HEK293T (cell line): ENCODE measurements at regions not wholly inside any gene's neighbourhood (a gene's known extent, or its start where the extent isn't known, plus 50 kb on each side); places are given as distances from the start of the nearest gene placed in this dataset.
"Not testable (repeated sequence)": the region's sequence is repeated elsewhere in the genome, so short reads cannot be mapped to it uniquely, and the experiment has no call there.

Source experiments
- CTCF ChIA-PET: fragments of 350-600 bp; formaldehyde crosslinking; extraction: SDS; loops from one replicate; lab custom pipeline; 2021; ENCODE audit warnings: antibody characterized with exemption, inconsistent platforms; lab: Yijun Ruan, JAX
- POLR2A ChIA-PET: fragments of 350-600 bp; formaldehyde crosslinking; extraction: SDS; loops from one replicate; lab custom pipeline; 2020; ENCODE audit warnings: antibody characterized with exemption, inconsistent platforms; lab: Yijun Ruan, JAX
- DNase-seq: peaks from one replicate; pipeline ENCODE4 v3.0.0; 2012; ENCODE audit warnings: mixed read lengths; ENCODE audit errors: extremely low spot score
- ARNT ChIP-seq: fragments of 450-650 bp; IDR thresholded peaks from 2 replicates; pipeline ENCODE4 v1.6.1; 2017; ENCODE audit warnings: mild to moderate bottlenecking
- BHLHE40 ChIP-seq: fragments of 450-650 bp; IDR thresholded peaks from 2 replicates; pipeline ENCODE4 v1.6.1; 2016; ENCODE audit warnings: mild to moderate bottlenecking, moderate library complexity, borderline replicate concordance
- CTBP1 ChIP-seq: fragments of 450-650 bp; IDR thresholded peaks from 2 replicates; pipeline ENCODE4 v1.6.1; 2016; ENCODE audit warnings: borderline replicate concordance
- ELF4 ChIP-seq: fragments of 450-650 bp; IDR thresholded peaks from 2 replicates; pipeline ENCODE4 v1.6.1; 2017; ENCODE audit warnings: antibody characterized with exemption
- FOXA1 ChIP-seq: fragments of 450-650 bp; IDR thresholded peaks from 2 replicates; pipeline ENCODE4 v1.6.1; 2016; ENCODE audit warnings: mild to moderate bottlenecking
- FOXK2 ChIP-seq: fragments of 450-650 bp; IDR thresholded peaks from 2 replicates; pipeline ENCODE4 v1.6.1; 2016; ENCODE audit warnings: mild to moderate bottlenecking
- FOXM1 ChIP-seq: fragments of 450-650 bp; IDR thresholded peaks from 2 replicates; pipeline ENCODE4 v1.6.1; 2017; ENCODE audit warnings: mild to moderate bottlenecking, borderline replicate concordance
- HDGF ChIP-seq: fragments of 450-650 bp; IDR thresholded peaks from 2 replicates; pipeline ENCODE4 v1.6.1; 2017; ENCODE audit warnings: antibody characterized with exemption, borderline replicate concordance
- L3MBTL2 ChIP-seq: fragments of 450-650 bp; conservative IDR thresholded peaks from 2 replicates; pipeline ENCODE4 v1.6.1; 2016; ENCODE audit warnings: mild to moderate bottlenecking
- LEF1 ChIP-seq: fragments of 450-650 bp; IDR thresholded peaks from 2 replicates; pipeline ENCODE4 v1.6.1; 2017; ENCODE audit warnings: mild to moderate bottlenecking, borderline replicate concordance
- NFRKB ChIP-seq: fragments of 450-650 bp; IDR thresholded peaks from 2 replicates; pipeline ENCODE4 v1.6.1; 2016; ENCODE audit warnings: mild to moderate bottlenecking, moderate library complexity
- PKNOX1 ChIP-seq: fragments of 450-650 bp; IDR thresholded peaks from 2 replicates; pipeline ENCODE4 v1.6.1; 2016
- SP1 ChIP-seq: fragments of 450-650 bp; IDR thresholded peaks from 2 replicates; pipeline ENCODE4 v1.6.1; 2017
- SUZ12 ChIP-seq: fragments of 450-650 bp; IDR thresholded peaks from 2 replicates; pipeline ENCODE4 v1.6.1; 2016; ENCODE audit warnings: mild to moderate bottlenecking
- TARDBP ChIP-seq: fragments of 450-650 bp; IDR thresholded peaks from 2 replicates; pipeline ENCODE4 v1.6.1; 2016
- ZNF384 ChIP-seq: fragments of 450-650 bp; IDR thresholded peaks from 2 replicates; pipeline ENCODE4 v1.6.1; 2016

- TF ChIP-seq NFRKB (no peak), ARNT (no peak), BHLHE40 (no peak), L3MBTL2 (no peak), TARDBP (no peak), FOXM1 (no peak), FOXK2 (no peak), SUZ12 (no peak), PKNOX1 (no peak), LEF1 (no peak), HDGF (no peak)
- no peak for DNase-seq
- POLR2A ChIA-PET, result no interaction called here
- CTCF ChIA-PET, result no interaction called here
Measured at GRCh38 chr6:97347111-97347510, 64.1 kb upstream of the MMS22L start.

DNA sequence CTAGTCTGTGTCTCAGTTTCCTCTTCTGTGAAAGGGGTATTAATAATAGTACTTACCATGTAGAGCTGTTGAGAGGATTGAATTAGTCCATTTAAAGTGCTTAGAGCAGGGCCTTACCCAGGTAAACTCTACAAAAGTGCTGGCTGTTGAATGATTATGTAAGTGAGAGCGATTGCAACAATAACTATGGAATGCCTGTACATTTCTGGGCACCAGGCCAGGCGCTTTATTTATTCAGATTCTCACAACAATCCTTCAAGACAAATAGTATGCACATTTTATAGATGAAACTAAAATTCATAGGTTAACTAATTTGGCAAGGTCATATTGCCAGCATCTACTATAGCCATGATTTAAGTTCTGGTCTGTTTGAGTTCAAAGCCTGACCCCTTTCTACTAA lies 78.3 kb upstream of the MMS22L start:
- ChIA-PET POLR2A (no interaction called here), CTCF (no interaction called here)
- no peak for DNase-seq
- no peak for TF ChIP-seq HDGF
- no peak for TF ChIP-seq ZNF384
- no peak for TF ChIP-seq SP1
- no peak for TF ChIP-seq L3MBTL2
- TF ChIP-seq LEF1, result no peak
- no peak for TF ChIP-seq FOXK2
- no peak for TF ChIP-seq BHLHE40
- TF ChIP-seq CTBP1, result no peak
- TF ChIP-seq FOXM1, result no peak
- no peak for TF ChIP-seq FOXA1
- TF ChIP-seq PKNOX1, result no peak
- TF ChIP-seq NFRKB, result no peak
- no peak for TF ChIP-seq ARNT
- no peak for TF ChIP-seq TARDBP
- no peak for TF ChIP-seq ELF4
- TF ChIP-seq SUZ12, result no peak

DNA sequence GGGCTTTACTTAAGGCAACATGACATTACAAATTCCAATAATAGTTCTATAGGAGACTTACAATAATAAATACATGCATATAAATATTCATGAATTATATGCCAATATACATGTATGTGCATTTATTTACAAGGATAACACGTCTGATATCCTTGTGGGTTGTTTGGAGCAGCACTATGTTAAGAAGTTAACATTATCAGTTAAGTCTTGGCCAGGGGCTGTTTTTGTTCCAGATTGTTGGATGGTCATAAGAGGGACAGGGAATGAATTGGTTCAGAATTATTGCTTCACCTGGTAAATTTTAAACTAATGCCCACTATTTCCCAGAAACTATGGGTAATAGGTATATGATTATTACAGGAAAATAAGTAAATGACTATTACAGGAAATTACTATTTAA lies 81.3 kb upstream of the MMS22L start:
- TF ChIP-seq FOXM1 (no peak), L3MBTL2 (no peak), NFRKB (no peak), LEF1 (no peak), BHLHE40 (no peak), FOXA1 (no peak), ARNT (no peak), CTBP1 (no peak), SP1 (no peak), PKNOX1 (no peak), ZNF384 (no peak), TARDBP (no peak), SUZ12 (no peak), FOXK2 (no peak), HDGF (no peak), ELF4 (no peak)
- POLR2A ChIA-PET, result no interaction called here
- CTCF ChIA-PET, result no interaction called here
- no peak for DNase-seq

- DNase-seq, CTCF ChIA-PET, POLR2A ChIA-PET: not testable (repeated sequence)
Measured at GRCh38 chr6:97382071-97382470, 99.1 kb upstream of the MMS22L start.

- ChIA-PET CTCF (no interaction called here), POLR2A (no interaction called here)
- no peak for DNase-seq
- TF ChIP-seq FOXM1 (no peak), CTBP1 (no peak), SP1 (no peak)
Measured at GRCh38 chr6:97392735-97393134, 109.7 kb upstream of the MMS22L start.

GRCh38 chr6:97394160-97394748 lies 111.2 kb upstream of the MMS22L start:
- CTCF ChIA-PET, result no interaction called here
- no peak for TF ChIP-seq BHLHE40
- TF ChIP-seq SUZ12, result no peak
- TF ChIP-seq TARDBP, result no peak
- TF ChIP-seq ELF4, result no peak
- no peak for TF ChIP-seq ZNF384
- TF ChIP-seq PKNOX1, result peak; percentile 94
- DNase-seq, result peak; percentile 57
- POLR2A ChIA-PET, result no interaction called here

DNA sequence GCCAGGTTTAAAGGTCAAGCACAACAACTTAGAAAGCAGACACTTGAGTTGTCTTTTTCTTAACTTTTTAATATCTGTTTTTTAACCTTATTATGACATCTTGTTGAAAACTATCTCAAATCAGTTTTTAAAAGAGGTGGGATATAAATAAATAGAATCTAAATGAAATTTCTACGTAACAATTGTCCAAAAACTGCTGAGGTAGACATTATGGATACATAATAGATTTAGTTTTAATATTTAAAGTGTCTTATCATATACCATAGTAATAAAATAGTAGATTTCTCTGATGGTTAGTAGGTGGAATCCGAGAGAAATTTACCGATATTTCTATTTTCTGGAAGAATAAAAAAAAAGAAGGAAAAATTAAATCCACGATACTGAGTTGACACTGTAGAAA lies 113.9 kb upstream of the MMS22L start:
- CTCF ChIA-PET, result no interaction called here

More for the DNA sequence above, 113.9 kb upstream of the MMS22L start:
- DNase-seq, result no peak
- POLR2A ChIA-PET, result no interaction called here
- no peak for TF ChIP-seq SP1
